ENCODE measurements at regions not wholly inside any gene's neighbourhood (a gene's known extent, or its start where the extent isn't known, plus 50 kb on each side); places are given as distances from the start of the nearest gene placed in this dataset.
"Not testable (repeated sequence)": the region's sequence is repeated elsewhere in the genome, so short reads cannot be mapped to it uniquely, and the experiment has no call there.

DNA sequence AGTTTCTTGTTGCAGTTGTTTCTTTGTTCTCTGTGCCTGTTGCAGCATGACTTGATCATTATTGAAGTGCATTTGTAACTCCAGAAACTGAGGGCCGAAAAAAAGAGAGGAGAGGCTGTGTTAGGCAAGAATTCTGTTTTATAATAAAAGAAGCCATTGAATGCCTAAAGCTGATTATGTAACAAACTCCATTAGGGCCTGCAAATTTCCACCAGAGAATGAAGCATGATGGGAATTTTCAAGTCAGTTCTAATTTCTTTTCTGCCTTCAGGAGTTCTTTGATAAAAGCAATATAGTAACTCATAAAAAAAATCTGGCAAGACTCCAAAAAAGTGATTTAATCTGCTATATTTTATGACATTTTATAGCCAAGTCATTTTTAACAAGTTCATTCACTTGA is 156.7 kb upstream of the RASSF8 start:
- no peak for DNase-seq

DNA sequence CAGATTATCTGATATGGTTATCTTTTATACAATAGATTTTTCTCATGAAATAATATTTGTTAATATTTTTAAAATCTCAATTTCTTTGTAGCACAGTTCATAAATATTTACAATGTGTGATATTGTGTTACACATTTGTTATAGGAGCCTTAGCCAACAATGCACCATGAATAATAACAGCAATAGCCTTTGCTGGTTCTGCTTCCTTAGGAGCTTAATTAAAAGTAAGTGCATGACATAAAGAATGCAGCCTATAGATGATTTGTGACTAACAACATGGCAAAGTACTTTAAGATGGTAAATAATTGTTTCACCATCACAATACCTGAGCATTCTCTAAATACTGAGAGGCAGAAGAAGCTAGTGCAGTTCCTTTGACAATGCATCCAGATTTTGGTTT is 156.3 kb upstream of the RASSF8 start:
- no peak for DNase-seq

GRCh38 chr12:25803029-25803664 is 155.3 kb upstream of the RASSF8 start:
- DNase-seq = not testable (repeated sequence)

GRCh38 chr12:25804286-25804685 is 154.2 kb upstream of the RASSF8 start:
- DNase-seq = not testable (repeated sequence)

GRCh38 chr12:25806271-25806670 is 152.2 kb upstream of the RASSF8 start:
- no peak for DNase-seq

GRCh38 chr12:25808604-25809003 is 149.9 kb upstream of the RASSF8 start:
- DNase-seq = no peak

GRCh38 chr12:25810683-25811082 is 147.8 kb upstream of the RASSF8 start:
- DNase-seq = no peak

DNA sequence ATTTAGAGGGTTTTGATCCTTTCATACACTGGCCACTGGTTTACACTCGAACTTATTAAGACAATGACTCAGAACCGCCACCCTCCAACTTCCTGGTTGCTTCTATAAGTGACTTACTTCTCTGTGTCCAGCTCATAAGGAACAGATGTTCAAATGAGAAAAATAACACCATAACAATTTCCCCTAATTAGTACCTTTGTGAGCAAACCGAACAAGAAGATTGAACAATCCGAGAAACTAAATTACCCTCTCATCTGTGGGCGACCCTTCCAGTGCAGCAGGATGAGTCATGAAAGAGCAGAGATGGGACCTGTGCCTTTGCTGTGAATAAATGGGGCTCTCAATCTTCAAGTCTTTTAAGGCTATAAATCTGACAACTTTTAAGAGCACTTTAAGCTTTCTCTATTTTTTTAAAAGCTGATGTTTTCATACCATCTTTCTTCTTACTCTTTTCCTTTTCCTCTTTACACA is 146.8 kb upstream of the RASSF8 start:
- no peak for DNase-seq

- no peak for DNase-seq
Observed at GRCh38 chr12:25812295-25812694, 146.2 kb upstream of the RASSF8 start.

DNA sequence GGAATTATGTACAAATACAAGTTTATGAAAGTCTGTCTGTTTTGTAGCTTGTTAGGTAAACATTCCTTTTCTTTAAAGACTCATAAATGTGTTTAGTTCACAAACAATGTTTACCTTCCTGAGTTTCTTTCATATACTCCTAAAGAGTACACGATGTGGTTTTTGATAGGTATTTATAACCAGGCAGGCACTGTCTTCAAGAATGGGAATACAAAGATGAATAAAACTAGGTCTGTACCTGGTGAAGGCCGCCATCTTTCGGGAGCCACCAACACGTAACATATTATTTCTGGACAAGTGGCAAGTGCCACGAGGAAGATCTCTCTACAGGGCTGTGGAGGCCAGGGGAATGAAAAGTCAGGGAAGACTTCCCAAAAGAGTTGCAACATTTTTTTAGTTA is 144.6 kb upstream of the RASSF8 start:
- DNase-seq = no peak

GRCh38 chr12:25816637-25817036 is 141.8 kb upstream of the RASSF8 start:
- no peak for DNase-seq

DNA sequence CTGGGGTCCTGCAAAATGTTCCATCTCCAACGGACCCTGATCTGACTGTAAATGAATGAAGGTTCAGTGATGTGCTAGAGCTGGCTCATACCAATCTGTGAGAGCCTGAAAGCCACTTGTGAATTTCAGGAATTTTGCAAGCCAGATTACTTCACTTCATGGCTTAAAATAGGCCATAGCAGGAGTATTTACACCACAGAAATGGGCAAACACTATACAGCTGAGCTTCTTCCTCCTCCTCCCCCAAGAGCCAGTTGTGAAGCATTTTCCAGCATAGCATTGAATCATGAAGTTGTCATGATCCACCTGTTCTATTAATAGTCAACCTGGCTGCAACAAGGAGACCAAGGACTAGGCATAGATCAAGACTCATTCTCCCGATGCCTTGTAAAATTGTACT is 141.3 kb upstream of the RASSF8 start:
- DNase-seq = no peak

GRCh38 chr12:25818596-25819390 is 139.7 kb upstream of the RASSF8 start:
- no peak for DNase-seq

DNA sequence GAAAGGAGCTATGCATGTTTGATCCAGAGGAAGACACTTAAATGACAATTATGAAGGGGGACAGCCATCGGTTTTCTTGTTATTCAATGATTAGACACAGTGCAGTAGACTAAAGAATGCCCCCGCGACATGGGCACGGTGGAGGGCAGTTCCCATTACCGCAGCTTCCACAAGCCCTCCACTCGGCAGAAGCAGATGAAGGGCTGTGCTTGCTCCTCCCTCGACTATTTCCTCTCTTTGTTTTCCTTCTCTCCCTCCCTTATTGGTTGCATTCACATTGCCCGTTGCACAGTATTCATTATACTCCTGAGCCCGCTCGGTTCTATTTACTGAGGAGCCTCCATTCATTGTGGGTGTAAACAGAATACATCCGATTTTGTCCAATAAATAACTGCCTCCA is 138.8 kb upstream of the RASSF8 start:
- DNase-seq = no peak

- no peak for DNase-seq
Observed at GRCh38 chr12:25822281-25822680, 136.2 kb upstream of the RASSF8 start.

DNA sequence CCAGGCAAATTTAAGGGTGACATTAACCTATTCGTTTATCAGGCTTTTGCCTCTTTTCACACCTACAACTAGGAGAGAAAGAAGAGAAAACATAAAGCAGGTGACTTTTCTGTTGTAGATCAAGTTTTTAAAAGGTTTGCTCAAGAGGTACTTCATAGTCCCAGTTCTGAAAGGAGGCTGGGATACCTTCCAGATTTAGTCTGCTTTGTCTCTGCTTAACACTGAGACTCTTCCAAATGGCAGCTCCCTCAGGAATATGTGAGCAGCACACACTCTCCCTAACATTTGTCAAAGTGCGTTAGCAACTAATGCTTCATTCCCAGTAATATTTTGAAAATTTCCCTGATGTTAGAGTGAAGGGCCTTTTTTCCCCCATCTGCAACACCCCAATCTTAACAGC is 133.7 kb upstream of the RASSF8 start:
- no peak for DNase-seq

DNA sequence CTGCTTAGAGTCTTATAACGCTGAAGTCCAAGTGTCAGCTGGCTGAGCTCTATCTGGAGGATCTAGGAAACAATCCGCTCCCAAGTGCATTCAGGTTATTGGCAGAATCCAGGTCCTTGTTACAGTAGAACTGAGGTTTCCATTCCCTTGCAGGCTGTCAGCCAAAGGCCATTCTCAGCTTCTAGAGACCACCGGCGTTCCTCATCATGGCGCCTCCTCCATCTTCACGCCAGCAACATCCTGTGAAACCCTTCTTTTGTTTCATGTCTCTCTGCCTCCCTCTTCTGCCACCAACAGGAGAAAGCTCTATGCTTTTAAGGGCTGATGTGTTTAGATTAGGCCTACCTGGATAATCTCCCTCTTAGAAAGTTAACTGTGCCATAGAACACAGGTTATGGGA is 133.0 kb upstream of the RASSF8 start:
- DNase-seq = no peak

DNA sequence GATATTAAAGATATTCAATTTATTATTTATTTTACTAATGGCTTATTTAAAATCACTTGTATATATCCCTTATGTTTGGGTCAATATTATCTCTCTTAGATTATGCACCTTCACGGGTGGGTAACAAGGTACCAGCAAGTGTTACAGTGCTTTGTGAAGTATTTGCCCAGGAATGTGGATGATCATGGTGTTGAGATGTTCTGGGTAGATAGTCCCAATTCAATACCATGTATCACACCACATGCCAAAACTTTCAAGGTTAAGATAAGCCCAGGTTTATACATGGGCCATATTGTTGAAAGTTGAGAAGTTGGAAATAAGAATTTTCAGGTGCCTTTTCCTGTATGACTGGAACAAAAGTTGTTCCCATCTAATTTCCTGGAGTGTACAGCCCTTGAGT is 131.3 kb upstream of the RASSF8 start:
- no peak for DNase-seq

DNA sequence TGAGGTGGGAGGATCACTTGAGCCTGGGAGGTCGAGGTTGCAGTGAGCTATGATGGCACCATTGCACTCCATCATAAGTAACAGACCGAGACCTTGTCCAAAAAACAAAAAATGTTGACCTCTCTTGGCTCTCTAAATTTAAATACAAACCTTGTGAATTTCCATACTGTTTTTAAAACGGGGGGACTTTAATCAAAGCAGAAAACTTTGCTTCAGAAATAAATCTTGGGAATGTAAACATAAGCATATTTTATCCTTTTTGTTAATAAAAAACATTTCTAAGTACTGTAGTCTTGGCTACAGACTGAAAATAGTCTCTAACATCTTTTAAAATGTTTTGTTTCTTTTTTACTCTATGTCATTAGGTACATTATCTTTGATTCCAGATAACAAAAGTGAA is 130.7 kb upstream of the RASSF8 start:
- no peak for DNase-seq

DNA sequence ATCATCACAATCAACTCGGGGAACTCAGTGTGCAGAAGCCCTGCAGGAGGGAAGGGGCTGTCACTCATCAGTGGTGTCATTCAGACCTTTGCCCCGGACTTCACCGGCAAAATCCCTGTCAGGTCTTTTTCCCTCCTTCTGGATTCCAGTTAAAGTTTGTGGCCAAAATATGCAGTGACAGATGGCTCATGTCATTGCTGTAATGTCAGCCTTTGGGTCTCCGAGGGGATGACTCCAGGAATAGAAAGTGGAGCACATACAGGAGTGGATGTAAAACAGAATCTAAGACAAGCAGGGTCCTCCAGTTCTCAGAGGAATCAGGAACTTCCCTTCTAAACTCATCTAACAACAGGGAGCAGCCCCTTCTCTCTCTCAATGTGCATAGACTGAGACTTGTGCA is 130.3 kb upstream of the RASSF8 start:
- no peak for DNase-seq

GRCh38 chr12:25829192-25829591 is 129.3 kb upstream of the RASSF8 start:
- DNase-seq = no peak

DNA sequence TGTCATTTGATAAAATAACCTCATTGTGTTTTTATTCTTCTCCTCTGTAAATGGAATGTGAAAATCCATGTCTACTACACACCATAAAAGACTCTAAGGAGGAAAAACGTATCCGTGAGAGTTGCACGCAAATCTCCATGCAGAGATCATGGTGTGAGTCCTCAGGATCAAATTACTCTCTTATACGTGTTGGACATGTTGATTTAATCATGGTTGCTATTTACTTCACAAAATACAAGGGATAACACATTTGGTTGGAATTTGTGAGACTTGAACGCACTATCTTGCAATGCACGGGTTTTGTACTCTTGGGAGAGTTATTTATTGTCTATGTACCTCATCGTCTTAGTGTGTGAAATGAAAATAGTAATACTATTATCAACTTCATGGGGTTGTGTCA is 128.0 kb upstream of the RASSF8 start:
- DNase-seq = no peak

GRCh38 chr12:25833657-25834056 is 124.8 kb upstream of the RASSF8 start:
- no peak for DNase-seq

- DNase-seq = no peak
Observed at GRCh38 chr12:25835385-25835784, 123.1 kb upstream of the RASSF8 start.

- DNase-seq = no peak
Observed at GRCh38 chr12:25838007-25838406, 120.5 kb upstream of the RASSF8 start.
